Activated CD4-positive, alpha-beta T cell treated with anti-CD3 and anti-CD28 coated beads for 48 hours (primary cell): ENCODE measurements at regions not wholly inside any gene's neighbourhood (a gene's known extent, or its start where the extent isn't known, plus 50 kb on each side); places are given as distances from the start of the nearest gene placed in this dataset.

Experiments used
- DNase-seq: peaks from one replicate; pipeline ENCODE4 v3.0.0-alpha.2; 2020

GRCh38 chr18:60445341-60445740, 72.8 kb upstream of the MC4R start:
- DNase-seq = no peak

GRCh38 chr18:60446821-60447220, 74.2 kb upstream of the MC4R start:
- no peak for DNase-seq

- no peak for DNase-seq
These were observed 76.1 kb upstream of the MC4R start for GRCh38 chr18:60448487-60449267.

- no peak for DNase-seq
These were observed 79.8 kb upstream of the MC4R start for GRCh38 chr18:60452421-60452820.

- DNase-seq = no peak
These were observed 94.1 kb upstream of the MC4R start for GRCh38 chr18:60466677-60467076.

GRCh38 chr18:60469387-60470100, 97.0 kb upstream of the MC4R start:
- DNase-seq = no peak

- no peak for DNase-seq
These were observed 99.1 kb upstream of the MC4R start for GRCh38 chr18:60471652-60472051.

GRCh38 chr18:60485201-60485600, 112.6 kb upstream of the MC4R start:
- DNase-seq = no peak

GRCh38 chr18:60493066-60493465, 120.5 kb upstream of the MC4R start:
- no peak for DNase-seq

- no peak for DNase-seq
These were observed 127.1 kb upstream of the MC4R start for GRCh38 chr18:60499675-60500074.

GRCh38 chr18:60500960-60501359, 128.4 kb upstream of the MC4R start:
- DNase-seq = no peak

GRCh38 chr18:60502591-60502990, 130.0 kb upstream of the MC4R start:
- DNase-seq = no peak

GRCh38 chr18:60503199-60503598, 130.6 kb upstream of the MC4R start:
- DNase-seq = no peak

- DNase-seq = no peak
These were observed 133.6 kb upstream of the MC4R start for GRCh38 chr18:60506190-60506589.

GRCh38 chr18:60506682-60507081, 134.1 kb upstream of the MC4R start:
- no peak for DNase-seq

GRCh38 chr18:60508108-60508507, 135.5 kb upstream of the MC4R start:
- no peak for DNase-seq

- no peak for DNase-seq
These were observed 162.0 kb upstream of the MC4R start for GRCh38 chr18:60534538-60534937.

GRCh38 chr18:60537074-60537473, 164.5 kb upstream of the MC4R start:
- no peak for DNase-seq

- no peak for DNase-seq
These were observed 166.3 kb upstream of the MC4R start for GRCh38 chr18:60538891-60539290.

GRCh38 chr18:60541661-60542060, 169.1 kb upstream of the MC4R start:
- no peak for DNase-seq

- no peak for DNase-seq
These were observed 171.1 kb upstream of the MC4R start for GRCh38 chr18:60543646-60544045.

GRCh38 chr18:60549338-60549960, 176.9 kb upstream of the MC4R start:
- DNase-seq = peak; percentile 12

GRCh38 chr18:60552948-60553347, 180.4 kb upstream of the MC4R start:
- DNase-seq = no peak

- no peak for DNase-seq
These were observed 182.4 kb upstream of the MC4R start for GRCh38 chr18:60554967-60555366.
